A549 (cell line): ENCODE measurements at regions not wholly inside any gene's neighbourhood (a gene's known extent, or its start where the extent isn't known, plus 50 kb on each side); places are given as distances from the start of the nearest gene placed in this dataset.

Experiments
- BHLHE40 ChIP-seq: IDR thresholded peaks from 2 replicates; pipeline ENCODE4 v1.6.1; 2012; ENCODE audit warnings: low read depth, low read length, inconsistent platforms
- CTCF ChIP-seq: fragments of >200 bp; sonication (Bioruptor Twin); formaldehyde crosslinking; IDR thresholded peaks from 3 replicates; pipeline ENCODE4 v1.5.1; 2016
- JUN ChIP-seq, 2 experiments: fragments of >200 bp; sonication (Bioruptor Twin); formaldehyde crosslinking; IDR thresholded peaks; 2 replicates in 1 of 2; 3 replicates in 1 of 2; pipeline ENCODE4 v1.6.1; 2016 to 2017
- POLR2A ChIP-seq: IDR thresholded peaks from 2 replicates; pipeline ENCODE4 v1.6.1; 2012; ENCODE audit warnings: mild to moderate bottlenecking, low read length
- RAD21 ChIP-seq, 2 experiments: fragments of >200 bp in 1 of 2; sonication (Bioruptor Twin) in 1 of 2; formaldehyde crosslinking in 1 of 2; IDR thresholded peaks in 1 of 2; conservative IDR thresholded peaks in 1 of 2; 2 replicates in 1 of 2; 3 replicates in 1 of 2; pipeline ENCODE4 v1.6.1; 2012 to 2018; ENCODE audit warnings: inconsistent platforms in 1 of 2

DNA sequence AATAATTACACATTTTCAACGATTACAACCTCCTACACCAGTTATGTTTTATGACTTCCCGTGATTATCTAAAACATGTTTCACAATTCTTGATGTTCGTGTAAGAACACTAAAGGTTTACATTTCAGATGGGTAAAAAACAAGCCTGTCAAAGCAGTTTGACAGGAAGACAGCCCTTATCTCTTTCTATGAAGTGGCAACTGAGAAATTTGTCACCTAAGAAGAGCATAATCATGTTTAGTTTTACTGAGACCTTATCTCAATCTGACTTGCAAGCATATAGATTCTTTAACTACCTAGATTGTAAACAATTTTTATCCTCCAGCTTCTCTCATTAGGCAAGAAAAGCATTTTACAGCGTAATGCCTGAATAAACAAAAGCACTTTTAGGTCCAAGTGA, 218.4 kb upstream of the ZBED5 start:
- TF ChIP-seq JUN (IDR thresholded peaks at IDR 0.05) (no peak), CTCF (no peak), POLR2A (no peak), RAD21 (conservative IDR thresholded peaks at IDR 0.05 in 1 of 2, IDR thresholded peaks at IDR 0.05 in 1 of 2) (no peak), BHLHE40 (no peak)
